Epidermal melanocyte (primary cell): ENCODE measurements at regions not wholly inside any gene's neighbourhood (a gene's known extent, or its start where the extent isn't known, plus 50 kb on each side); places are given as distances from the start of the nearest gene placed in this dataset.
A peak's percentile ranks its signal among the peaks of the same experiment; 100 is the strongest.

Source experiments
- DNase-seq: peaks from one replicate; pipeline ENCODE4 v3.0.0; 2011; ENCODE audit warnings: low spot score; ENCODE audit not compliant: insufficient read length

DNA sequence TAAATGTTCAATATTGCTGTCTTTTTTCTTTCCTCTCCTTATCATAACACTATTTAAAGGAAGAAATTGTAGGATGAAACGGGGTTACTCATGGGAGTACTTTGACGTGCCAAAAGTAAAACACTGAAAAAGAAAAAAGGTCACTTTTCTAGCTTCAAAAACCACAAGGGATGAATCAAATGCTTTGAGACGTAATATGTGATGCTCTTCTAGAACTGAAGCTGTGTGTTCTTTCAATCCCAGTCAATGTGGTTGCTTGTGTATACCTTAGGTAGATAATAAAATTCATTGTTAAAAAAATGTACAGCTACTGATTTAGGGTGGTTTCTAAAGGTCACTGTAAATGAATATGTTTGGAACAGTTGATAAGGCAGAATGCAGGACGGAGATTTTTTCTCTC lies 538.8 kb upstream of the ZNF717 start:
- no peak for DNase-seq

DNA sequence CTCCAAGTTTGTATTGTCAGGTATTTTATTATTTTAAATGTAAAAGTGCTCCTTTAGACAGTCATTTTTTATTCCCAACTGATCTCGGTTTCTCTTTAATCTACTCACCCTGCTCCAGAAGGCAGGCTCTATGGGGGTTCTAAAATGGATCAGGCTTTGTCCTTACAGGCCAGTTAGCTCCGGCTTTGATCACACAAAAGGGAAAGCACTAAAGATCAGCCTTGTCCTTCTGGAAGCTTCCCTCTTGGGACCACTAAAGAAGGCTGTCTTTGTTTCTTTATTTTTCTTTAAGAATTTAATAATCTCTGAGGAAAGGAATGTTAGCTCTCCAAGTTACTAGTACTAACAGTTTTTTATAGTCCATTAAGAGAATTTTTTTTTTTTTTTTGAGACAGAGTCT lies 560.5 kb upstream of the ZNF717 start:
- no peak for DNase-seq

- DNase-seq = no peak
These were observed 561.3 kb upstream of the ZNF717 start for GRCh38 chr3:76346690-76347089.

GRCh38 chr3:76349715-76350480 lies 564.5 kb upstream of the ZNF717 start:
- DNase-seq = no peak

- no peak for DNase-seq
These were observed 566.7 kb upstream of the ZNF717 start for GRCh38 chr3:76352051-76352450.

DNA sequence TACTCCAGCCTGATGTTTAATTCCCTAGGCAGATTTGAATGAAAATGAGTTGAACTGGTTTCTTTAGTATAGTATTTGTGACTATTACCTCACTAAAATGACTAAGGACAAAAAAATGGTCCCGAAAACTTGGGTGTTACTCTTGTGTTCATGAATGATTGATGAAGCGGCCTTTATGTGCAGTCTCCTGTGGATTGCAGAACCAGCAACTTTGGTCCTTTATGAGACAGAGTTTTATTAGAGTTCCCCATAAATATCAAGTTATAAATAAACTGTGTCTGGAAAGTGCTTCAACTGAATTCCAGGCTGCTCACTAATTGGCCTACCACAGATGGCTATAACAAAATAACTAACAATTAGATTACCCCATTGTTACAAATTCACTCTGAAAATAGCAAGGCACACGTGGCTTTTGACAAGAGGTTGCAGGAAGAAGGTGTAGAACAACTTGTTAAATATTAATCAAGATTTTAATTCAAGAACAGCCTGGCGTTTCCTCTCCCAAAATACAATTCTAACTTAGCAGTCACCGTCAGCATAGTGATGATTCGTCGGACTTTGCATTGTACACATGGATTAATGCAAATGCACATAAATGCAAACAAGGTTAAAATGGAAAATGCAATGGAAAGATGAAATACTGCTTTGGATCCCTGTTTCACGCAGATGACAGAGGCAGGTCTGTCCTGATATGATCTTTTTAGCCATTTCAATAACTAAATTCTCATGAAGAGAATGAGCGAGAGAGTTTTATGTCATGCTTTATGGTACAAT lies 567.3 kb upstream of the ZNF717 start:
- DNase-seq = no peak

DNA sequence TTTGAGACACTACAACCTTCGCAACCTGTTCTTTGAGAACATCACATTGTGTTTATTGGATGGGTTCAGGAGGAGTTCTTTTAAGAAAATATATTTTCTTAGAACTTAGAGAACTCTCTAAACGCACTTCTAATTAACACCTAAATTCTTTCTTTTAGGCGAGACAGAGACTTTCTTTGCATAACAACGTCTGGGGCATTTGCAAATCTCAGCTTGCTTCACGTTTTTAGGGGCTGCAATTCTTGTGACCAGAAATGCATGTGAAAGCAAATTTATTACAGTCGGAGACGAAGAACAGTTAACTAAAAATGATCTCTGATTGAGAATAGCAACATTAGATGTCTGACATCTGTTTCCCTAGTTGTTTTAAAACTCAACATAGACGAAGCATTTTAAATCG lies 568.3 kb upstream of the ZNF717 start:
- DNase-seq = no peak

DNA sequence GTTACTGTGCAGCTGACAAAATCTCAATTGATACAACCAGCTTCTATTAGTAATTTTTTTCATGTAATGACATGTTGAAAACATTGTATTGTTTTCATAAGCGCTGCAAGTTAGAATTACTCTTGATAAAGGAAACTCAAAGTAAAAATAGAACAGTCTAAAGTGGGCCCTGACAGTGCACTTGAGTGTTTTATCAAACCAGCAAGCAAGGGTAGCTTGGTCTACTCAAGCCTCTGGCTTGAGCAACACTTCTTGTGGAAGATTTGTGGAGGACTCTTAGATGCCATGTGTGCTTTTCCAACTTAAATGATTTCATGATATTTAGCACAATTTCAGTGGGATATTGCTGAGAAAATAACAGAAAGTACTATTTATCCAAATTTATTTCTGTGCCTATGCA lies 575.7 kb upstream of the ZNF717 start:
- DNase-seq = no peak

- no peak for DNase-seq
These were observed 577.3 kb upstream of the ZNF717 start for GRCh38 chr3:76362643-76363042.

DNA sequence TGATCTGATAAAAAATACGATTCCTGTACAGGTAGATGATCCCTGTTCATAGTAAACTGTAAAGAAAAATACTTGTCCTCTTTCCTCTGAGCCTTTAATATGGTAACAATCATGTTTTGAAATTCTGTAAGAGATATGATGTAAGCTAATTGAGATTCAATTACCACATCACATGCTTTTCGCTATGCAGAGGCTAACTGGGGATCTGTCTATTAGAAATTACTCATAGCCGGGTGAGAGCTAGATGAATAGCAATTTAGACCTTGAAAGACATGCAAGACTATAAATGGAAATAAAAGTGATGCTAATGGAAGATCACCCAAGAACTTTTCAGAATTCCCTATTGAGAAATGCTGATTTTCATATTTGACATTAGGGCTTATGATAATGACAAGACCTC lies 579.9 kb upstream of the ZNF717 start:
- no peak for DNase-seq

DNA sequence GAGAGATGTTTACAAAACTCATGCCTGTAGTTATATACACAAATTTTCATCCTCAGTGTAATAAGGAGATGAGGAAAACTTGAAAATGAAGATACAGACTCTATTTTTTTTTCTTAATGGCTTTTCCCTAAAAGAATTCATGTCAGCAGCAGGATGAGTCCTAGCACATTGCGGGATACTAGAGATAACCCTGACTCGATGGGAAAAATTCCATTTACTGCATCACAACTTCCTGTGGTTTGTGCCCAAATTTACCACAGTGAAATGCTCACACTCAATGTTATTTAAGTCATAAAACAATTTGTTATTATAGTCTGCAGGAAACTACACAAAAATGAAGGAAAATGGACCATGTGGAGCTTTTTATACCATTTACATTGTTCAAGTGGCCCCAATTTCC lies 581.9 kb upstream of the ZNF717 start:
- DNase-seq = no peak

GRCh38 chr3:76369170-76369569 lies 583.8 kb upstream of the ZNF717 start:
- no peak for DNase-seq

DNA sequence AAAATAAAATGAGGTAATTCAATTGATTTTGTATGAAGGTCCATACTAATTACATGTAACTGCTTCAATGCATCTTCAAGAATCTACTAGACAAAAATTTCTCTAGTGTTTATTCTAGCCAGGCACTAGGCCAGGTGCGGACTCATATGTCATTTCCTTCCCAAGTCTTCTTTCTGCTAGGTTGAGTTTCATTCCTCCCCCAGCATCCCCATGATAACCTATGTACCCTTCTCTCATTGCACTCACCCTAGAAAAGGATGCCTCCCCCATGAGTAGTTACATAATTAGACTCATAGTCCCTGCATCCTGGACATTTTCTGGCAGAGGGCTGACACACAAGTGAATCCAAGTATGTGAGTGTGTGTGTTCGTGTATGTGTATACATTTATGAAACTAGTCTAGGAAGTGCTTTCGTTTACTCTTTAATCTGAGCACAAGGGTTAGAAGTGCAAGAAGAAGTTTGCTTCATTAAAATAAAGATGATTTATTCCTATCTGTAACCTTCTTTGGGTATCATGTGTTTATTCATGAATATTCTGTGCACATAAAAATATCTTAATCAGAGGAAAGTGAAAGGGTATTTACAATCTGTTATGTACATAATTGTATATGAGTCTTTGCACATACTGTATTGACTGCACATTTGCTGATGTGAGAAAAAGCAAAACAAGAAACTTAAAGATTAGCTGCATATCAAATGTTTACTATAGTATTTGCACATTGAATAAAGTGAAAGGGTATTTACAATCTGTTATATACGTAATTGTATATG lies 585.6 kb upstream of the ZNF717 start:
- no peak for DNase-seq

DNA sequence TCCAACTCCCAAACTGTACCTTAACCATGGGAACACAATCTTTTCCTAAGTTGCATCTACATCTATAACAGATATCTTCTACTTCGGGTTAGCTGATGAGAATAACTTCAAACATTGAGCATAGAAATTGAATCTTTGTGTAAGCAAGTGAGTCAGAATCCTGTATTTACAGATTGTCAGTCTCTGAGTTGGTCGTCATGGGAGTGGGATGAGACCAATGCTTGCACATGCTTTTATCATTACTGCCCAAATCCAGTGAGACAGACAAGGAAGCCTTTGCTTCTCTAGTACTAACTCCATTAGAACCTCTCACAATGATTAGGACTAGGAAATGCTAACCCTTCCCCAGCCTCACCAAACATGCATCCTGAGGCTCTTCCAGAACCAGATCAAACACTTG lies 587.1 kb upstream of the ZNF717 start:
- no peak for DNase-seq

DNA sequence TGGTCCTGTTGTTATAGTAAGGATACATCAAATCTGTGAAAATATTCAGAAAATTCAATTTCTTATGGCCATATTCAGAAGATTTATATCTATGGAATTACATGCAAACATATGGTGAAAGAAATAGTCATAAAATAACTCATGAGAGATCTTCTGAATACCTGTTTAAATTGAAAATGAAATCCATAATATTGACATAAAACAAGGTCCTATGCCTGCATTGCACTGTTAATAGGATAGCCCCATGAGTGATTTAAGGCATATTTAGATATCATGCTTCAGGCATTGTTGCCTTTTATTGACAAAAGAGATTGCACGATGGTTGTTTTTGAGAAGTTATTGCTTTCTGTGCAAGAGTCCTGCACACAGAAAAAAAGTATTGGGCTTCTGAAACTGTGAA lies 591.7 kb upstream of the ZNF717 start:
- no peak for DNase-seq

- no peak for DNase-seq
These were observed 593.4 kb upstream of the ZNF717 start for GRCh38 chr3:76378789-76379188.

DNA sequence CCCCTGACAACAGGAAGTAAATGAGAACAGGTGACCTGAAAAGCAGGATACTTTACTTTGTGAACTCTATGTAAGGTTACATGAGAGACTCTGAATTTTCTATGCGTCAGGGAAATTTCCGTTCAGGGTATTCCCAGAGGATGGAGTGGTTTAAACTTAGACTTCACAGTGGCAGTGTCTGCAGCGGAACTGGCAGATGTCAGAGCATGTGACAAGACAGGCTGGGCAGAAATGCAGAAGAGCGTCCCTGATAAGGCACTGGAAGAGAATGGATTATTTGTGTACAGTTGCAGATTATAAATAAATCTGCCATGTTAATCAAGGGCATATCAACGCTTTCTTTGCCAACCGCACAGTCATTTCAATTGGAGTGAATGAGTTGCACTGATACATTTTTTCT lies 598.4 kb upstream of the ZNF717 start:
- peak; percentile 64 for DNase-seq

- no peak for DNase-seq
These were observed 601.7 kb upstream of the ZNF717 start for GRCh38 chr3:76387000-76387399.

- DNase-seq = no peak
These were observed 614.8 kb upstream of the ZNF717 start for GRCh38 chr3:76400141-76400540.

- no peak for DNase-seq
These were observed 617.6 kb upstream of the ZNF717 start for GRCh38 chr3:76402926-76403325.

DNA sequence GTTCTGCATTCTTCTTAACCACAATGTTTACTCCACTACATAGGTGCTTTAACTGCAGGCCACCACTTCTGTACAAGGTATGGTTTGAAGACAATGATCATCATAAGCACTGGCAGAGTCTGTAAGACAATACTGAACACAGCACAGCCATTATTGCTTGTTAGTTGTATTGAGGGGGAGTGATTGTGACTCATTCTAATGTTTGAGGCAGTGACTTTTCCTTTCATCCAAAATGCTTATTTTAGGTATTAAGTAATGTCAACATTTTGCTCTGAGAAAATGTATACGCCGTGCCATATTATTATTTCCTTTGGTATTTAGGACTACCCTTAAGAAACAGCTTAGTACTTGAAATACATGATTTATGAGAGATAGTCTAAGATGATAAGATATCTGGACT lies 618.2 kb upstream of the ZNF717 start:
- DNase-seq = no peak

- DNase-seq = no peak
These were observed 619.8 kb upstream of the ZNF717 start for GRCh38 chr3:76405196-76405595.
